Frontal cortex (tissue), 3 donors: ENCODE measurements at regions not wholly inside any gene's neighbourhood (a gene's known extent, or its start where the extent isn't known, plus 50 kb on each side); places are given as distances from the start of the nearest gene placed in this dataset.

Source experiments
- DNase-seq, 2 donors: peaks; one replicate each; pipeline ENCODE4 v3.0.0; 2012; ENCODE audit warnings: low spot score in 2 of 2
- FAIRE-seq: peaks from 2 replicates; lab custom pipeline; 2012; peaks lifted over from hg19 to GRCh38; lab: Jason Lieb, UNC
- donor health status: control.
- donor health status: control.
- donor health status: control.

- no peak for FAIRE-seq
- no peak for DNase-seq
Measured at GRCh38 chr22:49505337-49506009, 322.2 kb downstream of the BRD1 start.

- FAIRE-seq (no peak), DNase-seq (no peak)
Measured at GRCh38 chr22:49503896-49504521, 323.7 kb downstream of the BRD1 start.

- FAIRE-seq: no peak
Measured at GRCh38 chr22:49503321-49503720, 324.4 kb downstream of the BRD1 start.

GRCh38 chr22:49502126-49502826, 325.4 kb downstream of the BRD1 start:
- FAIRE-seq (no peak), DNase-seq (no peak)

More at GRCh38 chr22:49503321-49503720, 324.4 kb downstream of the BRD1 start:
- DNase-seq: no peak

- FAIRE-seq: no peak
- no peak for DNase-seq
Measured at GRCh38 chr22:49500942-49501395, 326.7 kb downstream of the BRD1 start.

GRCh38 chr22:49500076-49500460, 327.6 kb downstream of the BRD1 start:
- FAIRE-seq (peak; percentile 79), DNase-seq (no peak)

- FAIRE-seq (no peak), DNase-seq (no peak)
Measured at GRCh38 chr22:49499433-49500075, 328.1 kb downstream of the BRD1 start.

GRCh38 chr22:49497266-49497665, 330.4 kb downstream of the BRD1 start:
- FAIRE-seq (no peak), DNase-seq (no peak)

GRCh38 chr22:49494555-49494954, 333.1 kb downstream of the BRD1 start:
- no peak for FAIRE-seq
- DNase-seq: no peak

GRCh38 chr22:49492741-49493251, 334.9 kb downstream of the BRD1 start:
- no peak for FAIRE-seq
- DNase-seq: no peak

GRCh38 chr22:49492308-49492707, 335.4 kb downstream of the BRD1 start:
- DNase-seq (no peak), FAIRE-seq (no peak)

- FAIRE-seq (no peak), DNase-seq (no peak)
Measured at GRCh38 chr22:49491726-49492125, 335.9 kb downstream of the BRD1 start.

- DNase-seq (no peak), FAIRE-seq (no peak)
Measured at GRCh38 chr22:49491221-49491635, 336.4 kb downstream of the BRD1 start.

GRCh38 chr22:49490692-49491091, 337.0 kb downstream of the BRD1 start:
- DNase-seq (no peak), FAIRE-seq (no peak)

- FAIRE-seq: no peak
- DNase-seq: no peak
Measured at GRCh38 chr22:49489821-49490220, 337.9 kb downstream of the BRD1 start.

- no peak for FAIRE-seq
- DNase-seq: no peak
Measured at GRCh38 chr22:49488943-49489342, 338.7 kb downstream of the BRD1 start.

- DNase-seq (no peak), FAIRE-seq (no peak)
Measured at GRCh38 chr22:49487950-49488349, 339.7 kb downstream of the BRD1 start.

- no peak for FAIRE-seq
Measured at GRCh38 chr22:49486225-49486624, 341.4 kb downstream of the BRD1 start.

GRCh38 chr22:49483946-49484345, 343.7 kb downstream of the BRD1 start:
- FAIRE-seq: no peak
- no peak for DNase-seq

More at GRCh38 chr22:49486225-49486624, 341.4 kb downstream of the BRD1 start:
- DNase-seq: no peak

GRCh38 chr22:49483281-49483870, 344.3 kb downstream of the BRD1 start:
- no peak for FAIRE-seq
- DNase-seq: no peak
